ENCODE measurements at regions not wholly inside any gene's neighbourhood (a gene's known extent, or its start where the extent isn't known, plus 50 kb on each side); places are given as distances from the start of the nearest gene placed in this dataset.

- H3K9me3 ChIP-seq = no peaks in the 10 kb centered on the region
- no peak for TF ChIP-seq CTCF (IDR thresholded peaks at IDR 0.05)
- no peak overlapping the region for H3K4me3 ChIP-seq
- H3K27me3 ChIP-seq = no peaks in the 10 kb centered on the region
- H3K9ac ChIP-seq (ENCODE audit: low read depth in 2 of 2, low read length in 2 of 2) = no peak overlapping the region
- H3K27ac ChIP-seq = no peak overlapping the region
- intact Hi-C loops (cut with DNase I) = no loop called here
- no peaks in the 10 kb centered on the region for H3K36me3 ChIP-seq
- no peak for DNase-seq
- H3K4me1 ChIP-seq = no peaks in the 10 kb centered on the region
Observed at GRCh38 chr12:75872762-75873161, 158.8 kb downstream of the PHLDA1 start.

GRCh38 chr12:75870878-75871277, 160.7 kb downstream of the PHLDA1 start:
- H3K4me1 ChIP-seq = no peaks in the 10 kb centered on the region
- H3K9ac ChIP-seq (ENCODE audit: low read depth in 2 of 2, low read length in 2 of 2) = no peak overlapping the region
- H3K27me3 ChIP-seq = no peaks in the 10 kb centered on the region
- DNase-seq = no peak
- H3K4me3 ChIP-seq = no peak overlapping the region
- no peaks in the 10 kb centered on the region for H3K36me3 ChIP-seq
- no peak for TF ChIP-seq CTCF (IDR thresholded peaks at IDR 0.05)
- no peak overlapping the region for H3K27ac ChIP-seq
- H3K9me3 ChIP-seq = no peaks in the 10 kb centered on the region
- intact Hi-C loops (cut with DNase I) = no loop called here

GRCh38 chr12:75868501-75868900, 163.1 kb downstream of the PHLDA1 start:
- Histone ChIP-seq H3K4me1 (no peaks in the 10 kb centered on the region), H3K27me3 (no peaks in the 10 kb centered on the region), H3K4me3 (no peak overlapping the region), H3K27ac (no peak overlapping the region), H3K9me3 (no peaks in the 10 kb centered on the region), H3K9ac (ENCODE audit: low read depth in 2 of 2, low read length in 2 of 2) (no peak overlapping the region), H3K36me3 (no peaks in the 10 kb centered on the region)
- DNase-seq = no peak
- no peak for TF ChIP-seq CTCF (IDR thresholded peaks at IDR 0.05)
- intact Hi-C loops (cut with DNase I) = no loop called here

- H3K36me3 ChIP-seq = no peaks in the 10 kb centered on the region
- no peak overlapping the region for H3K9ac ChIP-seq (ENCODE audit: low read depth in 2 of 2, low read length in 2 of 2)
- H3K4me1 ChIP-seq = no peaks in the 10 kb centered on the region
- TF ChIP-seq CTCF (IDR thresholded peaks at IDR 0.05) = no peak
- no peaks in the 10 kb centered on the region for H3K27me3 ChIP-seq
- H3K27ac ChIP-seq = no peak overlapping the region
- intact Hi-C loops (cut with DNase I) = no loop called here
- H3K9me3 ChIP-seq = no peaks in the 10 kb centered on the region
- H3K4me3 ChIP-seq = no peak overlapping the region
- no peak for DNase-seq
Observed at GRCh38 chr12:75865315-75865714, 166.3 kb downstream of the PHLDA1 start.

DNA sequence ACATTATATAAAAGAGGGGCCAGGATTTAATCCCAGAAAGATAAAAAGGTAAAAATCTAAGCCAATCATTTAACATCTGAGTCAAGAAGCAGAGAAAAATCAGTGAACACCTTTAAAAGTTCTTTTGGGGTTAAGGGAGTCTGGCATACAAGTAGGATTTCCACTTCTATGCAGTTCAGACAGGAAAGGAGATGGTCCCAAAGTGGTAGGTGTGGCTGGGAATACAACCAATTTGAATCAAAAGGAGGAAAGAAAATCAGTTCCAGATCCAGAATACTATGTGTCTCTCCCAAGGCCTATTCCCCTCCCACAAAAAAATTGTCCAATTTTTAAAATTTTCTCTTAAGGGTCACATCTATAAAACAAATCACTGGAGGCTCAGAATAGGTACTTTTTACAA, 167.4 kb downstream of the PHLDA1 start:
- Histone ChIP-seq H3K27ac (no peak overlapping the region), H3K9ac (ENCODE audit: low read depth in 2 of 2, low read length in 2 of 2) (no peak overlapping the region), H3K36me3 (no peaks in the 10 kb centered on the region), H3K27me3 (no peaks in the 10 kb centered on the region), H3K4me3 (no peak overlapping the region), H3K9me3 (no peaks in the 10 kb centered on the region), H3K4me1 (no peaks in the 10 kb centered on the region)
- no peak for TF ChIP-seq CTCF (IDR thresholded peaks at IDR 0.05)
- intact Hi-C loops (cut with DNase I) = no loop called here
- DNase-seq = no peak

- Histone ChIP-seq H3K4me1 (no peaks in the 10 kb centered on the region), H3K27ac (no peak overlapping the region), H3K4me3 (no peak overlapping the region), H3K9me3 (no peaks in the 10 kb centered on the region), H3K27me3 (no peaks in the 10 kb centered on the region), H3K9ac (ENCODE audit: low read depth in 2 of 2, low read length in 2 of 2) (no peak overlapping the region), H3K36me3 (no peaks in the 10 kb centered on the region)
- no peak for TF ChIP-seq CTCF (IDR thresholded peaks at IDR 0.05)
- intact Hi-C loops (cut with DNase I) = no loop called here
- DNase-seq = no peak
Observed at GRCh38 chr12:75863533-75863932, 168.0 kb downstream of the PHLDA1 start.

Data from colonic mucosa (tissue), 4 donors.